ENCODE measurements at regions not wholly inside any gene's neighbourhood (a gene's known extent, or its start where the extent isn't known, plus 50 kb on each side); places are given as distances from the start of the nearest gene placed in this dataset.

DNA sequence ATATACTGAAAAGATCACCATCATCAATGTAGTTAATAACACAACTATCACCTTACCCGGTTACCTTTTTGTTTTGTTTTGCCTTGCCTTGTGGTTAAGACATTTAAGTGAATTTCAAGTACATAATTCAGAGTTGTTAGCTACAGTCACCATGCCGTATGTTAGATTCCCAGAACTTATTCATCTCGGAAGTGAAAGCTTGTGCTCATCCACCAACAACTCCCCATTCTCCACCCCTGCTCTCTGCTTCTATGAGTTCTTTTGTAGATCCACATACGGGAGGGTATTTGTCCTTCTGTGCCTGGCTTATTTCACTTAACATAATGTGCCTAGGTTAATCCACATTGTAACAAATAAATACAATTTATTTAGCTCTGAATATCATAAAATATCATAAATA is 182.8 kb upstream of the ADARB2 start:
- DNase-seq, result no peak

DNA sequence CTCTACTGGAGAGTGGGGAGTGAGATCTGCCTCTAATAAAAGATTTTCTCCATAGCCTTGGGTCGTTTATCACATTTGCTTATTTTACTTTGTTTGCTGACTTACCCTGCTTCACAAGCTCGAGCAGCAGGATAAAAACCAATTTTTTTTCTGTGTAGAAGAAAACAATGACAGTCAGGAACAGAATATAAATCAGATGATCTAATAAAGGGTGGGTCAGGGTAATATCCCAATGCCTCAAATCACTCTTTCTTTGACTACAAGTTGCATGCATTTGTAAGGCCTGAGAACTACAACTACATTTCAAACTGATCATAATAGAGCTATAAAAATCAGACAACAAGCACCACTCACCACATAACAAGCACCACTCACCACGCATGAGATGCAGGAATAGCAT is 174.4 kb upstream of the ADARB2 start:
- DNase-seq, result no peak

DNA sequence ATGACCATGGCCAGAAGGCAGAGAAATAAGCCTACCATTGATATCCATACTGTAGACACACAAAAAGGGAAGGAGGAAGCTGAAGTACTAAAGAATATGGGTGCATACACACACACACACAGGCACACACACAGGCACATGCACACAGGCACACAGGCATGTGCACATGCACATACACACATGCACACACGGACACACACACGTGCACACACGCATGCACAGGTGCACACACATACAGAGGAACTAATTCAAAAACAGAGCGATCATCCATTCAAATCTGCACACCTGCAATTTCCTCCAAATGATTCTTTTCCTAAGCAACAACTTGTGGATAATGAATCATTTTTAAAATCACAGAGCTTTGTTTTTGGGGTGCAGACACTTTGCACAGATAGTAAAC is 166.7 kb upstream of the ADARB2 start:
- no peak for DNase-seq

DNA sequence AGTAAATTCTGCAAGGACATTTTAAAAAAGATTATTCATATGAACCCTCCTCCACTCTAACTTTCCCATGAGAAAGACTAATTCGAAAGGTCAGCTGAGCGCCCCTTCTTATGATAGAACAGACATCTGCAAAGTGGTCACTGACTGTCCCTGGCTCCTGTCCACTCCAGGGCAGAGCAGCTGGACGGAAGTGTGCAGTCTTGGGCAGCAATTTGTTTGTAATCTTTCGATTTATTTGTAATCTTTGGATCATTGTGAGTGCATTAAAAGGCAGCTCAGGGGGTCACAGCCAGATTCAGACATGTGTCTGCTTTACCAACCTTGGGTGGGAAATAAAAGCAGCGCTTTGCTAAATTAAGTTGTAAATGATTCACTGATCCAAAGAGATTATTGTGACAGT is 158.8 kb upstream of the ADARB2 start:
- DNase-seq, result no peak

DNA sequence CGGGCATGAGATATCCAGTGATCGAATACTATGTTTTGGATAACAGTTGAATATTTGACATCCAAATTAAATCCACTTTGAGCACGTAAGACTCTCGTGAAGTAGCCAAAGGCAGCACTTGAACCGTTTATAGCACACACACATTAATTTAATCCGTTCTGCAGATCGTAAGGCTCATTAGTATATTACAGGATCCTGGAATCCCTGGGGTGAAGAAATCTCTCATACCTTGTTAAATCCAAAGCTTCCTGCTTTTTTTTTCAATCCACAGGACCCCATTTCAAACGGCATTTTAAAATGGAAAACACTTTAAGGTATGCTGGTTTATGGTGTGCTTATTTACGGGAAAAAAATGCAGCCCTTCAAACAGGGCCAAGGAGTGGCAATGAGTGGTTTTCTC is 158.4 kb upstream of the ADARB2 start:
- no peak for DNase-seq

DNA sequence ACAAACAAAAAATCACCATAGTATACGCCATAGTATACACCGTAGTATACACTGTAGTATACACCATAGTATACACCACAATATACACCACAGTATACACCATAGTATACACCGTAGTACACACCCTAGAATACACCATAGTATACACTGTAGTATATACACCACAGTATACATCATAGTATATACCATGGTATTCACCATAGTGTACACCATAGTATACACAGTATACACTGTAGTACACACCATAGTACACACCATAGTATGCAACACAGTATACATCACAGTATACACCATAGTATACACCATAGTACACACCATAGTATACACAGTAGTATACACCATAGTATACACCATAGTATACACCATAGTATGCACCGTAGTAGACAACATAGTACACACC is 157.6 kb upstream of the ADARB2 start:
- DNase-seq, result no peak

DNA sequence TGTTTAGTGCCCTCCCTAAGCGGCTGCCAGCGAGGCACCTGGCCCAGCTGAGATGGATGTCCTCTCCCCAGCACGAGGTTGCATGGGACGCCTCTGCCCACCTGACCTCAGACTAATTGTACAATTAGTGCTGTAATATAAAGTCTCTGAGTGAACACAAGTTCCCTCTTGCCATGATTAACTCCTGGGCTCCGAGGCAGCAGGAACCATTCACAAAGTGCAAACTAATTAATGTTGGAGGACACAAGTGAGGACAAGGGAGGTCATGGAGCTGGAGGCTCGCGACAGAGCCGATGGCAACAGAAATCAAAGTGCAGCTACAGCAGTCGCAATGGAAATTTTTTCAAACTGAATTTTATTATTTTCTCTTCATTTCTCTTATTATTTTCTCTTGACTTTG is 156.6 kb upstream of the ADARB2 start:
- DNase-seq, result no peak

DNA sequence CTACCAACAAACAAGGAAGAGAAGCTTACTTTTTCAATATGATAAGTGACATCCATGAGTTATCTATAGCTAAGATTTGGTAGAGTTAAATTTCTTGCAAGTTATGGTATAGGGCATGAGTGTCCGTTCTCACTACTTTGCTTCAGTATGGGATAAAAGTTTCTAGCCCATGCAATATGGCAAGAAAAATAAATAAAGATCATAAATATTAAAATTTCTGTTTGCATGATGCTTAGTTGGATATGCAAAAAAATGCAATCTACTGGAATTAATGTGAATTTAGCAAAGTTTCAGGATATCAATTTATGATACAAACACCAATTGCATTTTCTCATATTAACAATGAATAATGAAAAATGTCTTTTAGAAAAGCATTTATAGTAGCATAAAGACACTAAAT is 148.7 kb upstream of the ADARB2 start:
- DNase-seq, result no peak

DNA sequence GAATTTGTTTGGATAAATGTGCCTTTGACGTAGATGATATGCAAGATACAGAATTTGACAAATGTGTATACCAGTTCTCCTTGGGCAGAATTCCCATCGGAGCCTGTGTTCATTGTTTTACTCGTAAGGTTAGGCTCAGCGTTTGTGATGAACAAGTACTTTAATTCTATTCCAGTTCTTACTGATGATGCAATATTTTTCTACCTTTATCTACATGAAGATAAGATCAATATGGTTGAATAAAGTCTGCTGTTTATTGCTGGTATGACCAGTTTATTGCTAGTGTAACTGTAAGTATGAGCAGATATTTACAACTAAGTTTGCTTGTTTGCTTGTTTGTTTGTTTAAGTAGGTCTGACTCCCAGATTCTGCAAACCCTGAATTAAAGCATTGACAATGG is 145.4 kb upstream of the ADARB2 start:
- DNase-seq, result no peak

DNA sequence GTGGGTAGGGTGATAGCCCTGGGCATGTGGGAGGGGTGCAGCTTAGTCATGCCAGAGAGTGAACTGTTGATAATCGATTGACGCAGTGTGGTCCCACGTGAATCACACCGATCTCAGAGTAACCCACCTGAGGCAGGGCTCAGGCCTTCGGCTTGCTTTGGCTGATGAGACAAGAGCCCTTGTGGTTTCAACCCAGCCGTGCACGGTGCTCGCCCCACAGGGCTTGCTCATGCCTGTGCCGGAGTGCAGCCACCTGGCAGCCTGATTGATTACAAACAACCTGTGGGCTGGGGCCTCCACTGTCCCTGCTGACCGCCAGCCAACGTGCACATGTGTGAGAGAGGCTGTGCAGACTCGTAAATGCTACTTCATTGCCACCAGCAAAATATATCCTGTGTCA is 144.9 kb upstream of the ADARB2 start:
- DNase-seq, result no peak

DNA sequence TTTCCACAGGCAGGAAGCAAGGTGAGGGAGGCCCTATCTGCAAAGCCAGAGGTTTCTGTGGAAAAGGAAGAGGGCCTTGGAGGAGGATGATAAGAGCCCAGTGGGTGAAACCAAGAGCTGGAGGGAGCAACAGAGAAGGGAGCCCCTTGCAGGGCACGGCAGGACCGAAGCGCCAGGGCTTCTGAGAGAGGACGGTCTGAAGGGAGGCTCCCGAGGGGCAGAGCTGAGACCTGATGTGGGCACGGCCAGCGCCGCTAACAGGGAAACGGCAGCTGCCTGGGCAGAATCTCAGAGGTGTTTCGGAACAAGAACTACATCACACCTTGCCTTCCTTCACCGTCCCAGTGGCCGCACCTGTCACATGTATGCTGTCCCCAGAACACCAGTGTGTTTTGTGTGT is 144.3 kb upstream of the ADARB2 start:
- no peak for DNase-seq

DNA sequence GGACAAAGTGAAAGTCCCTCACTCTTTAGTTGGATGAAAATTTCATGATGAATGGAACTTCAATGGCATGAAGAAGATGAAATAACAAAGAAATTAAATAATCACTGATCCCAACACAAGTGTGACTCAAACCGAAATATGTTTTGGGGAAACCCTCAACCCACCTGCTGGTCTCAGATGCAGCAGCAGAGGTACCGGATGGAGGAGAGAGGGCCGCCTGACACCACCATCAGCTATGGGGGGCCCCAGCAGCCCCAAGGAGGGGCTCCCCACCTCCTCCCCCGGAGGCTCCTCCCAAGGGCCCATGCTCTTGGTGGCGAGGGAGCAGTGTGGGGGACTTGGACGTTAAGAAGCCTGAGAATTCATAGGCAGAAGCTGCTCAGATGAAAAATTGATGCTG is 137.2 kb upstream of the ADARB2 start:
- no peak for DNase-seq

DNA sequence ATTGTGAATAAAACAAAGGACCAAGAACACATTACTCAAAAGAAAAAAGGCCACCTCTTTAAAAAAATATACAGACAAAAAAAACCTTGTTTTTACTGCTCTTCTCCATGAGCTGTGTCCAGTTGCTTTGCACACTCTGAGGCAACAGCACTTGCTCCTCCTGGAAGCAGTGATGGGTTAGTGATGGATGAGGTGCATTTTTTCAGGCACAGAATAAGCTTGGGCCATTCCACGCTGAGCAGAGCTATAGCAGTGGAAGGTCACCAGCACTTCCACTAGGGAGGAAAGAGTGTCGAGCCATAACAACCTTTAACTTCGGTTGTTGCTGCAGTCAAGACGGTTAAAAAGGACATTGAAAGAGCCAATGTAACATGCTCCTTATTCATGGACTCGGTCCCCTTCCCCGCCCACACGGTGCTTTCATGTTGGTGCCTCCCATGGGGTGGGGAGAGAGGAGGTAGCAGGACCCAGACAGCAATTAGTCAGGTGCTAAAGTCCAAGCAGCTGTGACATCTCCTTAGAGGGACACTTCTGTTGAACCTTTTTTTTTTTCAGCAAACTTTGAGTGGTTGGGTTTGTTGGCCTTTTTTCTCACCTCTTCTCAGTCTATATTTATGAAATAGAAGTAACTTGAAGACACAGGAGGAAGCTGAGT is 136.5 kb upstream of the ADARB2 start:
- DNase-seq, result no peak

DNA sequence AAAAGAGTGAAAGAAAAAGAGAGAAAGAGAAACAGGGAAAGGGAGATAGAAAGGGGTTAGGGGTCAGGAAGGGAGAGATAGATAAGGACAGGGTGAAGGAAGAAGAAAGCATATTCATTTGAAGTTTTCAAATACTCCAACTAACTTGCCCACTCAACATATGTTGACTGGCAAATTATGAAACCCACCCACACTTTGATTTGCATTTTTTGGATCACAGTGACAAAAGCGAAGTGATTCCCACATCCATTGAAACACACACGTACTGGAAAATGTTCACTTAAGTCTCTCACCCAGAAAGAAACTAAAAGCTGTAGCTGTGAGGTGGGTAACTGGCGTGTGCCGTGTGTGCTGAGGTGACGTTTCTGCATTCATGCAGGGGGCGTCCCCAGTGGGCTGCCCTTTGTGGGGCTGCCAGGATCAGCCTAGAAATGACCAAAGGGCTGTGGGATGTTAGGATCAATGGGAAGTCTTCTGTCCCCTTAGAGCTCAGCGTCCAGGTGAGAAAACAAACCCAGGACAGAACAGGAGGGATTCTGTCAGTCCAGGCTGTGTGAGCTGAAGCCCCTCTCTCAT is 134.9 kb upstream of the ADARB2 start:
- DNase-seq, result no peak

DNA sequence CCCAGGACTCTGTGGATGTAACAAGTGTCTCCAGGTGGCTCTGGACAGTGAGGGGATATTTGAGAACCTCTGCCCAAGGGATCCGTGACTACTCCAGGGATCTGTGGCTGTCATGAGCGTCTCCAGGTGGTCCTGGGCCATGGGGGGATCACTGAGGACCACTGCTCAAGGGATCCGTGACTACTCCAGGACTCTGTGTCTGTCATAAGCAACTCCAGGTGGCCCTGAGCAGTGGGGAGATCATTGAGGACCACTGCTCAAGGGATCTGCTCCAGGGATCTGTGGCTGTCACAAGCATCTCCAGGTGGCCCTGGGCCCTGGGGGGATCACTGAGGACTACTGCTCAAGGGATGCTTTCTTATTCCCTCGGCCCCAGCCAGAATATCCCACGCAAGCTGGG is 133.2 kb upstream of the ADARB2 start:
- DNase-seq, result no peak

DNA sequence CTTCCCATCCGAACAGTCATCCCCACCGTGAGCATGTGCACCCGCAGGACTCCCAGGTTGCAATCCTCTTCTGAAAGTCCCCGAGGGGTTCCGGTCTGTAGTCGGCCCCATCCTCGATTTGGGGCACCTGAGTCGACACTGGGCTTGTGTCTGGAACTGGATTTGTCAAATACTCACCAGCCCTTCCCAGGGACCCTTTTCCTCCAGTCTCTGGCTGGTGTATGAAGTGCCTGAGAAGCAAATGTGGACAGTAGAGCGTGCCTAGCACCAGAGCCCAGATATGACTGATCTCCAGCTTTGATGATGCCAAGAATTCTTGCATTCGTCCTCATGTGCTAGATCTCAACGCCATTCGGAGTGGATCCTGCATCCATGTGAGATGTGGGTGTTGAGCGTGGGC is 132.5 kb upstream of the ADARB2 start:
- no peak for DNase-seq

DNA sequence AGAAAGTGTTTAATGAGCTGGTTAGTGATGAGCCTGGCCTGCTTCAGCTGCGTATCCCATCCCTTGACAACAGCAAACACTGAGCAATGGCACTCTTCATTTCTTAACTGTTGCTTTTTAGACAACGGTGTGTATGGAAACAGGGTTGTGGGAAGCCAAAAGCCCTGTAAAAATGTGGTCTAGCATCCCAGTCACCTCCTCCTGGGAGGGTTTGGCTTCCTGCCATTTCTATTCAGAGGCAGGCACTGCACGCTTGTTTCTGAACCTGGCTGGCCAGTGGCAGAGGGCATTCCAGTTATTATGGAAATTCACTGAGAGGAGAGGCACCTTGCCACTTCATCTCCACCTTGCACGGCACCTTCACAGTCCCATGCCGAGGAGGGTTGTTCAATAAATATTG is 123.0 kb upstream of the ADARB2 start:
- no peak for DNase-seq

DNA sequence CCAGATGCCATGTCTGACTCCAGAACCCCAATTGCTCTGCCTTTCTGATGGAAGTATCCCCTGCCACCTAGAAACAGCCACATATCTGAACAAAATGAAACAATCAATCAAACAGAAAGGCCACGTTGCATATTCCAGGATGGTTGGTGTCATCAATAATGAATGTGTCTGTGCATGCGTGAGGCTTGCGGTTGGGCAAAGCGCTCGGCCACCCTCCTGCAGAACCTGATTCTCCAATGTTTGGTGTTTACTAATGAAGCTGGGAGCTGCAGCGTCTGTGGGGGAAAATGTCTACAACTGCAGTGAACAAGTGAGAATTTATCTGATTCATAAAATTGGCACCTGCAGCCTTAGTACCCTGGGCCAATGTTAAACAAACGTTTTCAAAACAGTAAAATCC is 121.2 kb upstream of the ADARB2 start:
- no peak for DNase-seq

DNA sequence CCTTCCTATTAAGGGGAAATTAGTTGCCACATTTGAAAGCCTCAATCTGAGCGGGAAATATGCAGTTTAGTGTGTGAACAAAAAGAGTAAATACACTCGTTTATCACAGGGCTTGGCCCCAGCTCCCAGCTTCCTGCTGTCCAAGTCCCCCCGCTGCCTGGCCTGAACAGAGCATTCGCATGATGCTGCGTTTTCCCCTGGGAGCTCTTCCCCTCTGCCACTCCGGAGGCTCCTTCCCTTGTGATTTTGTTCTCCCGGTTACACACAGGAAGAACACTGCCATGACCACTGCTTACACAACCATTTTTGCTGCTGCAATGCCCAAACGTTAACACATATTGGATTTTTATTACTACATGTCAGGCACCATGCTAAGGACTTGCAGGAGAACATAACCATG is 120.7 kb upstream of the ADARB2 start:
- no peak for DNase-seq

DNA sequence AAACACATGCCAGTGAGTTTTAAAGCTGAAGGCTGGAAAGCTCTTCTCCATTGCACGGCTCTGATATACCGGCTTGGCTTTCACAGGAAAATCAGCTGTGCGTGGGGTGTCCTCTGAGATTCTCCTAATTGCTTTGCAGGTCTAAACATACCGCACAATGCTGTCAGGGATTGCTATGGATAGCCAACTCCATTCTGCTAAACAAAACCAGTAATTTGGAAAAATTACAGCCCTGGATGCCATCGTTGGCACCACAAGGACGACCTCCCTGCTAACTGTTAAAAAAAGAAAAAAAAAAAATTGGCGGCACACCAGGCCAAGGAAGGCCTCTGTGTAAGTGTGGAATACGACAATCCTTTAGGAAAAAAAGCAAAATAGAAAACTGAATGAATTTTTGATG is 118.6 kb upstream of the ADARB2 start:
- DNase-seq, result no peak

DNA sequence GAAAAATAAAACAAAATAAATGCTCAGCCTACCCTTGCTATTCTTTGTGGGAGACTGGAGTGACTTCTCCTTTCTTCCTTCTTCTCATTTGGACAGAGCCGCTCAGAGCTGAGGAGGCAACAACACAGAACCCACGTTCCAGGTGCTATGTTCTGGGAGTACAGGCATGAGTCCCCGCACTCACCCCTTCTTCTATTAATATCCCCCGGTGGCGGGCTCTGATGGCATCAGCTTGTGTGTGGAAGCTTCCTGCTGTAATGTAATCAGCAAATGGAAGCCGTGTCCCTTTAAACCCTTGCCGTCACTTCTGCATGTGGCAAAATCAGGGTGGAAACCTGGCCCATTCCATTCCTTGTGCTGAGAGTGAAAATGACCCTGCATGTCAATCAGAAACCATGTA is 116.9 kb upstream of the ADARB2 start:
- DNase-seq, result no peak

DNA sequence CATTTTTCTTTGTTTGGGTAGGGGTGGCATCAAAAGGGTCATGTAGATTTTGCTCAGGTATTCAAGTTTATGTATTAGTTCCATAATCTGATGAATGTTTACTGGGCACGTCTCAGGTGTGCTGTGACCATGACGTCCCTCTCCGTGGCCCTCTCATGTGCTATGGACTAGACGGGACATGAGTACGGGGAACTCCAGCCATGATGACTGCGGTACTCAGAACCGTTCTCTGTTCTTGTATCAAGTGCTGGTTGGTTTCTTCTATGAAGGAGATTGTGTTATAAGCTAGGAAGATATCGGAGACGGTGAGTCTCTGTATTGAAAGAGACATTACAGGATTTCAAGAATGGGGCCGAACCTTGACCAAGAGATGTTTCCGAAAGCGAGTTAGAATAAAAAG is 116.5 kb upstream of the ADARB2 start:
- DNase-seq, result no peak

DNA sequence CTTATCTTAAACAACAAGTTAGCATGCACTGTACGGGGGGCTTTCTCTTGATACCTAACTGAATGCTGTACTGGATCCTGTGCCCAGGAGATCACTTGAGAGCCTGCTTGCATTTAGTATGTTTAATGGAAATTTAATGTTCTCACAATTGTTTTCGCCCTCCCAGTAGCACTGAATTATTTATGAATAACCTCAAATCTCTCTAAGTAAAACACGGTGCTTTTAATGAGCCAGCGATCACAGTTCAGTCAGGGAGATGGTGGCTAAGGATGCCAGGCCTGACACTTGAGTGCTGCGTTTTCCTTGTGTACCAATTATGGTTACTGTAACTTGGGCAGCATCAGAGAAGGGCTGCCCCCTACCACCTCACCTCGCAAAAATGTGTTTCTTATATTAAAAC is 115.5 kb upstream of the ADARB2 start:
- no peak for DNase-seq

DNA sequence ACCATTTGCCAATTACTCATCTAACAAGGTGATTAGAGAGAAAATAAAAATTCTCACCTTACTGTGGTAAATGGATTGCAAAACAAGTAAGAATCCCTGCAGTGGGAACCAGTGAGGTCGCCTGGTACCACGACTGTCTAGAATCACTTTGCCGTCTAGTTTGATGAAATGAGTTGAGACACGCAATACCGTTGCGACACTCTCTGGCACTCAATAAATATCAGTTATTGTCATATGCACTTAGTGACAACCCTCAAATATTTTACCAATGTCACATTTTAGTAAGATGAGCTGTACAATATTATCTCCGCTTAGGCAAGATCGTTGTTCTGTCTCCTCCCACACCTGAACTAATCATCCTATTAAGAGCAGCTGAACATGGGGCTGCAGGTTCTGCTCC is 114.4 kb upstream of the ADARB2 start:
- no peak for DNase-seq

DNA sequence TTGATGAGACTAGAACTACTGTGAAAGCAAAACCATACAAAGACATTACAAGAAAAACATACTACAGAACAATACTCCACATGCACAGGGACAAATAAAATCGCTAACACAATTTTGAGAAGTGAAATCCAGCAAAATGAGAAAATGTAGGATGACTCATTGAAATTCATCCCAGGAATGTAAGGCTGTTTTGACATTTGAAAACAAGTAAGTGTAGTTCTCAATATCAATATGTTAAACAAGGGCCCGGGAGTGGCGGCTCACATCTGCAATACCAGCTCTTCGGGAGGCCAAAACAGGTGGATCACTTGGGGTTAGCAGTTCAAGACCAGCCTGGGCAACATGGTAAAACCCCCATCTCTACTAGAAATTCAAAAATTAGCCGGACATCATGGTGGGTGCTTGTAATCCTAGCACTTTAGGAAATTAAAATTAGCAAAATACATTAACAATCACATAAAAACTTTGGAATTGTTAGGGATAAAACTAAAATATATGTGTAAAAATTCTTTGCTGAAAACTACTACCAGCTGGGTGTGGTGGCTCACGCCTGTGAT is 113.7 kb upstream of the ADARB2 start:
- DNase-seq, result no peak

Measured in activated T-cell treated with anti-CD3 and anti-CD28 coated beads for 4 hours (primary cell).